Dendritic cell treated with granulocyte-macrophage colony-stimulating factor and Interleukin-4, amounts not matched to agents 40 ng/mL and 50 ng/mL, for 4 days (primary cell): ENCODE measurements at regions not wholly inside any gene's neighbourhood (a gene's known extent, or its start where the extent isn't known, plus 50 kb on each side); places are given as distances from the start of the nearest gene placed in this dataset.
"Not testable (repeated sequence)": the region's sequence is repeated elsewhere in the genome, so short reads cannot be mapped to it uniquely, and the experiment has no call there.

Experiments
- H3K27ac Mint-ChIP-seq: one replicate; pipeline ENCODE4 v1.8.0; 2022; ENCODE audit warnings: mild to moderate bottlenecking, mixed read lengths
- H3K27me3 Mint-ChIP-seq: one replicate; pipeline ENCODE4 v1.8.0; 2022; ENCODE audit warnings: mild to moderate bottlenecking, mixed read lengths
- H3K36me3 Mint-ChIP-seq: one replicate; pipeline ENCODE4 v1.8.0; 2022; ENCODE audit warnings: low read depth, mixed read lengths
- H3K4me1 Mint-ChIP-seq: one replicate; pipeline ENCODE4 v1.8.0; 2022; ENCODE audit warnings: low read depth, mixed read lengths
- H3K4me3 Mint-ChIP-seq: one replicate; pipeline ENCODE4 v1.8.0; 2022; ENCODE audit warnings: mild to moderate bottlenecking, moderate library complexity, mixed read lengths
- H3K9me3 Mint-ChIP-seq: one replicate; pipeline ENCODE4 v1.8.0; 2022; ENCODE audit warnings: mixed read lengths
- intact Hi-C: fragments of 100-400 bp; cut with micrococcal nuclease; formaldehyde crosslinking; loops from one replicate; pipeline ENCODE4 v1.15.0; 2022

GRCh38 chr13:111064661-111065060 lies 50.4 kb upstream of the ARHGEF7 start:
- intact Hi-C loops: no loop called here
- Mint-ChIP-seq H3K9me3 (no peaks in the 10 kb centered on the region), H3K27me3 (peaks cover 53% of the 10 kb centered on the region), H3K4me3 (no peak overlapping the region), H3K36me3 (no peaks in the 10 kb centered on the region), H3K27ac (no peak overlapping the region), H3K4me1 (peaks cover 4% of the 10 kb centered on the region)

DNA sequence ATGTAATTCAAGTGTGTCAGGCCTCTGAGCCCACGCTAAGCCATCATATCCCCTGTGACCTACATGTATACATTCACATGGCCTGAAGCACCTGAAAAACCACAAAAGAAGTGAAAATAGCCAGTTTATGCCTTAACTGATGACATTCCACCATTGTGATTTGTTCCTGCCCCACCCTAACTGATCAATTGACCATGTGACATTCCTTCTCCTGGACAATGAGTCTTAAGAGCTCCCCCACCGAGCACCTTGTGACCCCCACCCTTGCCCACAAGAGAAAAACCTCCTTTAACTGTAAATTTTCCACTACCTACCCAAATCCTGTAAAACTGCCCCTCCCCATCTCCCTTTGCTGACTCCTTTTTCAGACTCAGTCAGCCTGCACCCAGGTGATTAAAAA lies 52.1 kb upstream of the ARHGEF7 start:
- peaks cover 46% of the 10 kb centered on the region for H3K27me3 Mint-ChIP-seq
- H3K27ac Mint-ChIP-seq: no peak overlapping the region
- intact Hi-C loops: no loop called here
- H3K4me1 Mint-ChIP-seq: peaks cover 4% of the 10 kb centered on the region
- no peaks in the 10 kb centered on the region for H3K36me3 Mint-ChIP-seq
- no peaks in the 10 kb centered on the region for H3K9me3 Mint-ChIP-seq
- H3K4me3 Mint-ChIP-seq: no peak overlapping the region

DNA sequence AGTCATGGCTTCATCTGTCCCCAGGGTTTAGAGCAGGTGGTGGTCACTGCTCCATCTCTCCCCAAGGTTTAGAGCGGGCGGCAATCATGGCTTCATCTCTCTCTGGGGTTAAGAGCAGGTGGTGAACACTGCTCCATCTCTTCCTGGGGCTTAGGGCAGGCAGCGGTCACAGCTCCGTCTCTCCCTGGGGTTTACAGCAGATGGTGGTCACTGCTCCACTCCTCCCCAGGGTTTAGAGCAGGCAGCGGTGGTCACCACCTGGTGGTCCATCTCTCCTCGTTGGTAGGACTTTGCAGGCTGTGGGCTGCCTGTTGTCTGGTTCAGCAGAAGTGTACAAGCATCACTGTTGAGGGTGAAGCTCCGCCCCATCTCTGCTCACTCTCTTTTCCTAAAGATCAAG lies 52.8 kb upstream of the ARHGEF7 start:
- H3K4me1 Mint-ChIP-seq: peaks cover 4% of the 10 kb centered on the region
- no peak overlapping the region for H3K4me3 Mint-ChIP-seq
- intact Hi-C loops: no loop called here
- H3K36me3 Mint-ChIP-seq: no peaks in the 10 kb centered on the region
- peaks cover 42% of the 10 kb centered on the region for H3K27me3 Mint-ChIP-seq
- H3K9me3 Mint-ChIP-seq: no peaks in the 10 kb centered on the region
- no peak overlapping the region for H3K27ac Mint-ChIP-seq

DNA sequence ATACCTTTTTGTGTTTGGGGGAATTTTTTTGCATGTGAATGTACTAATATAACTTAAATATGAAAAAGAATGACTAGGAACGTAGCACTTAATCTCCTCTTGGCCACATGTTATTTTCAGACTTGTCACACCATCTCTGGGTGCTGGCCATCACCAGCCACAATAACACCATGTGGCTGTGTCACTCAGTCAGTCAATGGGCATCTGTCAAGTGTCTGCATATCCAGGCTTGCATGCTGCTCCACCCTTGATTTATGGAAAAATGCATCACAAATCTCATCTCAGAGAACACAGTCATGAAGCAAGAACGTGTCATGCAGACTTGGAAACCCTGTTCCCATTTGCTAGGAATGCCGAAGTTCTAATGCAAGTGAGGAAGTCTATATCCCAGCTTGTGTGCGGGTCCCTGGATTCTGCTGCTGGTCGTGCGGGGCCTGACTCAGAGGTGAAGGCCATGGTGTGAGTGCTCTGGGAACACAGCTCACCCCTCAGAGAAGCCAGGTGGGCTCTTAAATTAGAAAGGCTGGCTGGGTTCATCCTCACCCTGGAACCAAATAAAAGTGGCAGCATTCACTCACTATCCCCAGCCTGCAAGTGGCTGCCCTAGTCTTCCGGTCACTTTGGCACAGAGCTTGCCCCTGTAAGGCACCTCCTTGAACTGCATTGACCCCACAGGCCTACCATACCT lies 53.6 kb upstream of the ARHGEF7 start:
- intact Hi-C loops: no loop called here
- no peak overlapping the region for H3K27ac Mint-ChIP-seq
- no peaks in the 10 kb centered on the region for H3K36me3 Mint-ChIP-seq
- H3K9me3 Mint-ChIP-seq: no peaks in the 10 kb centered on the region
- no peak overlapping the region for H3K4me3 Mint-ChIP-seq
- peaks cover 38% of the 10 kb centered on the region for H3K27me3 Mint-ChIP-seq
- H3K4me1 Mint-ChIP-seq: peaks cover 1% of the 10 kb centered on the region

DNA sequence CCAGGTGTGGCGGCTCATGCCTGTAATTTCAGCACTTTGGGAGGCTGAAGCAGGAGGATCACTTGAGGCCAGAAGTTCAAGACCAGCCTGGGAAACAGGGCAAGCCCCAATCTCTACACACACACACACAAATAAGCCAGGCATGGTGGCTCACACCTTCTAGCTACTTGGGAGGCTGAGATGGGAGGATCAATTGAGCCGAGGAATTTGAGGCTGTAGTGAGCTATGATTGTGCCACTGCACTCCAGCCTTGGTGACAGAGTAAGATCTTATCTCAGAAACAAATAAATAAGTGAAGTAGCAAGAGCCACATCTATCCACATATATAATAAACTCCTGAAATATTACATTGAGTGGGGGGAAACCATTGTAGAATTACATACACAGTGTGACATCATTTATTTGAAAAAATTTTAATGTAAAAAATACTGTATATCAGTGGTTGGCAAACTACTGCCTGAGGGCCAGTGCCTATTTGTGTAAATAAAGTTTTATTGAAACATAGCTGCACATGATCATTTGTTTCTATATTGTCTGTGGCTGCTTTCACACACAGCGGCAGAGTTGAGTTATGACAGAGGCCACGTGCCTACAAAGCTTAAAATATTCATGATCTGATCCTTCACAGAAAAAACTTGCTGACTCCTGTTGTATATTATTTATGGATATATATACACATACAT lies 54.7 kb upstream of the ARHGEF7 start:
- Mint-ChIP-seq H3K4me1 (no peaks in the 10 kb centered on the region), H3K4me3 (no peak overlapping the region), H3K27me3 (peaks cover 29% of the 10 kb centered on the region), H3K9me3 (no peaks in the 10 kb centered on the region), H3K36me3 (no peaks in the 10 kb centered on the region), H3K27ac (no peak overlapping the region)
- intact Hi-C loops: no loop called here

GRCh38 chr13:111058796-111059506 lies 56.2 kb upstream of the ARHGEF7 start:
- no peak overlapping the region for H3K27ac Mint-ChIP-seq
- intact Hi-C loops: no loop called here
- peaks cover 21% of the 10 kb centered on the region for H3K27me3 Mint-ChIP-seq
- H3K4me3 Mint-ChIP-seq: no peak overlapping the region
- H3K36me3 Mint-ChIP-seq: no peaks in the 10 kb centered on the region
- no peaks in the 10 kb centered on the region for H3K4me1 Mint-ChIP-seq
- no peaks in the 10 kb centered on the region for H3K9me3 Mint-ChIP-seq

GRCh38 chr13:111058339-111058738 lies 56.8 kb upstream of the ARHGEF7 start:
- intact Hi-C loops, H3K36me3 Mint-ChIP-seq, H3K4me1 Mint-ChIP-seq, H3K9me3 Mint-ChIP-seq, H3K27ac Mint-ChIP-seq, H3K4me3 Mint-ChIP-seq: not testable (repeated sequence)
- H3K27me3 Mint-ChIP-seq: peaks cover 21% of the 10 kb centered on the region

- H3K27me3 Mint-ChIP-seq: peaks cover 12% of the 10 kb centered on the region
- H3K4me3 Mint-ChIP-seq, H3K36me3 Mint-ChIP-seq, intact Hi-C loops, H3K4me1 Mint-ChIP-seq, H3K27ac Mint-ChIP-seq, H3K9me3 Mint-ChIP-seq: not testable (repeated sequence)
Measured at GRCh38 chr13:111051726-111052232, 63.3 kb upstream of the ARHGEF7 start.

DNA sequence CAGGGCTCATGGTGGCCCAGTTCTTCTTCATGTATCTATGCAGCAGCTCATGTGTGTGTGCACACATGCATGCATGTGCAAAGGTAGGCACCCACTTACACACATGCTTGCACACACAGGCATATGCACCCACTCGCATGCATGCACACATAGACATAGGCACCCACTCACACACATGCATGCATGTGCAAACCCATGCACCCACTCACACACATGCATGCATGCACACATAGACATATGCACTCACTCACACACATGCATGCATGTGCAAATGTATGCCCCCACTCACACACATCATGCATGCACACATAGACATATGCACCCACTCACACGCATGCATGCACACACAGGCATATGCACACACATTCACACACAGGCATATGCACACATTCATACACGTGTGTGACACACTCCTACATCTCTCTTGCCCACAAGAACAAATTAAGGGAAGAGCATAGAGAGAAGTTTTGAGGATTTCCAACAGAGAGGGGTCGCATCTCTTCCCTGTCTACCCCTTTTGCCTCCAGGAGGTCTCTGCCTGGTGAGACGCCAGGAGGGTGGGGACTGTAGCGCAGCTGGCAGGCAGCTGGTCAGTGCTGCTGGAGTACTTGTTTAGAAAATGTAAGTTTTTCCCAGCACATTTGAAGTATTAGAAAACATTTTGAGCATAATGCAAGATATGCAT lies 63.9 kb upstream of the ARHGEF7 start:
- H3K27ac Mint-ChIP-seq: no peak overlapping the region
- H3K36me3 Mint-ChIP-seq: no peaks in the 10 kb centered on the region
- H3K27me3 Mint-ChIP-seq: peaks cover 9% of the 10 kb centered on the region
- H3K9me3 Mint-ChIP-seq: no peaks in the 10 kb centered on the region
- H3K4me1 Mint-ChIP-seq: peaks cover 13% of the 10 kb centered on the region
- intact Hi-C loops: no loop called here
- no peak overlapping the region for H3K4me3 Mint-ChIP-seq

DNA sequence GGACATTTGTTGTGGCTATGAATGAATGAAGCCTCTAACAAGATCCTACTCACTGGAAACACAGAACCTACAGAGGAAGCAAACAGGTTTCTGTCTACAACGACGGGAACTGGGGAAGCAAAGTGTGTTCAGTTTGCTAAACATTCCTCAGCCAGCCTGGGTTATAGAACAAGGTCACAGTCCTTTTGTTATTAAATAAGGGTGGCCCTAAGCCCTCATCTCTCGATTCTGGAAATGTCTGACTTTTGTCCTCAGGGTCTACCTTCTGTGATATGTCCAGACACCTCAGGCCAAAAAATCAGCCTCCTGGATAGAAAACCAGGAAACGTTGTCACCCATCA lies 64.6 kb upstream of the ARHGEF7 start:
- no peaks in the 10 kb centered on the region for H3K36me3 Mint-ChIP-seq
- H3K9me3 Mint-ChIP-seq: no peaks in the 10 kb centered on the region
- peaks cover 13% of the 10 kb centered on the region for H3K4me1 Mint-ChIP-seq
- intact Hi-C loops: no loop called here
- H3K27ac Mint-ChIP-seq: no peak overlapping the region
- no peak overlapping the region for H3K4me3 Mint-ChIP-seq
- peaks cover 7% of the 10 kb centered on the region for H3K27me3 Mint-ChIP-seq

GRCh38 chr13:111049791-111050538 lies 65.1 kb upstream of the ARHGEF7 start:
- intact Hi-C loops: loop anchor here (5.0 to 10.0 kb wide), 2 partner anchors 133 to 455 kb away; partner anchors contain the start of gene ANKRD10
- peaks cover 13% of the 10 kb centered on the region for H3K4me1 Mint-ChIP-seq
- no peak overlapping the region for H3K4me3 Mint-ChIP-seq
- H3K27ac Mint-ChIP-seq: no peak overlapping the region
- no peaks in the 10 kb centered on the region for H3K9me3 Mint-ChIP-seq
- H3K36me3 Mint-ChIP-seq: no peaks in the 10 kb centered on the region
- peaks cover 7% of the 10 kb centered on the region for H3K27me3 Mint-ChIP-seq

- intact Hi-C loops: loop anchor here (5.0 to 10.0 kb wide), 2 partner anchors 131 to 454 kb away; partner anchors contain the start of gene ANKRD10
- H3K27ac Mint-ChIP-seq: no peak overlapping the region
Measured at GRCh38 chr13:111048387-111048786, 66.7 kb upstream of the ARHGEF7 start.

DNA sequence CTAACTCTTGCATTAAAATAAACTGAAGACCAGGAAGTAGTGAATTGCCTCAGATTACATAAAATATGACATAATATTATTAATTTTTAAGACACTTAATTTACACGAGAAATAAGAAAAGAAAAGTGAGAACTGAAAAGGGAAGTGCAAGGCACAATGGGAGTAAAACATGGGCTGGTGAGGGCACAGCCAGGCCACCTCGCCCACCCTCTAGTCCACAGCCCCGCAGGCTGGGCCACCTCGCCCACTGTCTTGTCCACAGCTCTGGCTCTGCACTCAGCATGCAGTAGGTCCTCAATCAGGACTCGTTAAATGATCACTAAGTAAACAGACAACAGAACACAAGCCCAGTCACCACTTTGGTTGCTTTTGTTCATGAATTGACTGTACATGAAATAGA lies 67.8 kb upstream of the ARHGEF7 start:
- Mint-ChIP-seq H3K27me3 (peaks cover 2% of the 10 kb centered on the region), H3K36me3 (no peaks in the 10 kb centered on the region), H3K9me3 (no peaks in the 10 kb centered on the region), H3K27ac (no peak overlapping the region), H3K4me1 (peaks cover 13% of the 10 kb centered on the region), H3K4me3 (no peak overlapping the region)
- intact Hi-C loops: loop anchor here (5.0 to 10.0 kb wide), 2 partner anchors 130 to 453 kb away; partner anchors contain the start of gene ANKRD10

More at GRCh38 chr13:111048387-111048786, 66.7 kb upstream of the ARHGEF7 start:
- H3K9me3 Mint-ChIP-seq: no peaks in the 10 kb centered on the region
- peaks cover 2% of the 10 kb centered on the region for H3K27me3 Mint-ChIP-seq
- H3K36me3 Mint-ChIP-seq: no peaks in the 10 kb centered on the region
- peaks cover 13% of the 10 kb centered on the region for H3K4me1 Mint-ChIP-seq
- no peak overlapping the region for H3K4me3 Mint-ChIP-seq
